ENCODE measurements at regions not wholly inside any gene's neighbourhood (a gene's known extent, or its start where the extent isn't known, plus 50 kb on each side); places are given as distances from the start of the nearest gene placed in this dataset.

- Mint-ChIP-seq H3K9me3 (ENCODE audit: low read depth, unreplicated experiment) (no peaks in the 10 kb centered on the region), H3K27ac (ENCODE audit: unreplicated experiment) (no peak overlapping the region), H3K36me3 (ENCODE audit: insufficient read depth, unreplicated experiment) (no peaks in the 10 kb centered on the region), H3K4me1 (ENCODE audit: low read depth, unreplicated experiment) (peaks cover 3% of the 10 kb centered on the region), H3K27me3 (ENCODE audit: unreplicated experiment) (peaks cover 79% of the 10 kb centered on the region), H3K4me3 (ENCODE audit: low read depth, unreplicated experiment) (no peak overlapping the region)
- no TSS peak for BruUV-seq (replicated peaks)
- intact Hi-C loops (cut with micrococcal nuclease; ENCODE audit: unreplicated experiment), result no loop called here
- no peak for TF ChIP-seq CTCF (IDR thresholded peaks at IDR 0.05; ENCODE audit: unreplicated experiment)
- CTCF ChIA-PET, result interaction anchor here (0.6 to 1.4 kb wide), 4 partner anchors 16 to 446 kb away, joined by 3 to 5 read pairs (median 3); no protein-coding TSS in a partner anchor
- DNase-seq, result no peak
Measured at GRCh38 chr5:174295702-174296436, 250.4 kb downstream of the NSG2 start.

DNA sequence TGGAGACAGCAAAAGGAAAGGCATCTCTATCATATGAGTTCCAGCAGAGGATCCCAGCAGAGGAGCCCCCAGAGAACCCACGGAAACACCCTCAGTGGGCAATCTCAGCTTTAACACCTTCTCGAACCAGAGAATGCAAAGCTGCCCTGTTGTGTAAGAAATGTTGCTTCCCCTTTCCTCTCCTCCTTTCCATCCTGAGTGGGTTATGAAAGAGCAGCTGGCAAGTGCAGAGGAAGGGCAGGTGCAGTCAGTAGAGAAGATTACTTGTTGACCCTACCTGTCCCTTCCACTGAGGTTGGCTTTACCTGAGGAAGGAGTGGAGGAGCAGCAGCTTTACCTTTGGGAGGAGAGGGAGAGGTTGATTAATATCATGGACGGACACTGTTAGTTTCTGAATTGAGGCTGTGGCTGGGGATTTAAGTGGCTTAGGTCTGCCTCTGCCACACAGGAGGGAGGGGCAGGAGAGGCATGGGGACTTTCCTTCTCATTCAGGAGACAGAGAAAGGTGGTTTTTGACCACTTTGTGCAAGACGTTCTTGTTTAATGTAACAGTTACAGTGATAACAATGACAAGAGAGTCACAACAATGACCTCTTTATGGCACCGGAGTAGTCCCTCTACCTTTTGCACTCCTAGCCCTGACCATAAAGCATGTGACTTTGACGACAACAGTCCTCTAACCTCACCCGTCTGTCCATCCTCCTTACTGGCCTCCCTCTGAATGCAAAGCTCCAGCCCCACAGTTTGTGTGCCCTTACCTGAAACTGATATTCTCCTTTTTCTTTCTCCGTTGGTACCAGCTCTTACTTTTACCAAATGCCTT lies 254.8 kb downstream of the NSG2 start:
- no peak overlapping the region for H3K27ac Mint-ChIP-seq (ENCODE audit: unreplicated experiment)
- no peak overlapping the region for H3K4me3 Mint-ChIP-seq (ENCODE audit: low read depth, unreplicated experiment)
- intact Hi-C loops (cut with micrococcal nuclease; ENCODE audit: unreplicated experiment), result no loop called here
- CTCF ChIA-PET, result no interaction called here
- TF ChIP-seq CTCF (IDR thresholded peaks at IDR 0.05; ENCODE audit: unreplicated experiment), result no peak
- peaks cover 6% of the 10 kb centered on the region for H3K4me1 Mint-ChIP-seq (ENCODE audit: low read depth, unreplicated experiment)
- DNase-seq, result no peak
- H3K9me3 Mint-ChIP-seq (ENCODE audit: low read depth, unreplicated experiment), result no peaks in the 10 kb centered on the region
- BruUV-seq (replicated peaks), result no TSS peak
- no peaks in the 10 kb centered on the region for H3K36me3 Mint-ChIP-seq (ENCODE audit: insufficient read depth, unreplicated experiment)
- peaks cover 81% of the 10 kb centered on the region for H3K27me3 Mint-ChIP-seq (ENCODE audit: unreplicated experiment)

DNA sequence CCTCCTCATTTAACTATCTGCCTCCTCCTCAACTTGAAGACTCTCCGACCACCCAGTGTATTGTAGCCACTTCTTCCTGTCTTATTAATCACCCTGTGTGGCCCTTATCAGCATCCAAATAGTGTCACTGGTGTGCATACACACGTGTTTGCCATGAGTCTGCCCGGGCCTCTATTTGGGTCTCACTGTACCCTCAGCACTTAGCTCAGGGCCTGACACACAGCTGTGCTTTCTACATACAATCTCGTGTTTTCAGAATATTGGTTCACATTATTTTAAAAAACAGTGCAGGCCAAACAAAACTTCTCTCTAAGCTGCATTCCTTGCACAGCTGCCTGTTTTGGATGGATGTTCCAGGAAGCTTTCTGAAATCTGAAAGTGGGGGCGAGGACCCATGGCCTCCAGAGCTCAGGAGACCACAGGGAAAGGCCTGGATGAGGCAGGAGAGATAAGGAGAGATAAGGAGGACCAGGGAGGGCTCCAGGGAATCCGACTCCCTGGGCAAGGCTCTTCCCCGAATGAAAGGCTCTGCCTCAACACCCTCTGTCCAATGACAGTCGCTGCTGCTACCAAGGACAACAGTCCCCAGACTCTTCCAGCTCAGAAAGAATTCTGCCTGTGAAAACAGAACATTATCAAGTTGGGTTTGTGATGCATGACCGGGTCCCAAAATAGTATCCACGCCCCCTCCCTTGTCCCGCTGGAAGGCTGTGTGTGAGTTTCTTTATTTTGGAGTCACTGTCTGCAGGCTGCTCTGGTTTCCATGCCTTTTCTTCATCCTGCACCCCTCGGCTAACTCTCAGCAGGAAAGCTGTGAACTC lies 255.6 kb downstream of the NSG2 start:
- no peak for DNase-seq
- CTCF ChIA-PET, result no interaction called here
- peaks cover 6% of the 10 kb centered on the region for H3K4me1 Mint-ChIP-seq (ENCODE audit: low read depth, unreplicated experiment)
- BruUV-seq (replicated peaks), result no TSS peak
- peaks cover 81% of the 10 kb centered on the region for H3K27me3 Mint-ChIP-seq (ENCODE audit: unreplicated experiment)
- H3K4me3 Mint-ChIP-seq (ENCODE audit: low read depth, unreplicated experiment), result no peak overlapping the region
- no peak for TF ChIP-seq CTCF (IDR thresholded peaks at IDR 0.05; ENCODE audit: unreplicated experiment)
- no peaks in the 10 kb centered on the region for H3K36me3 Mint-ChIP-seq (ENCODE audit: insufficient read depth, unreplicated experiment)
- no peaks in the 10 kb centered on the region for H3K9me3 Mint-ChIP-seq (ENCODE audit: low read depth, unreplicated experiment)
- H3K27ac Mint-ChIP-seq (ENCODE audit: unreplicated experiment), result no peak overlapping the region
- intact Hi-C loops (cut with micrococcal nuclease; ENCODE audit: unreplicated experiment), result no loop called here

GRCh38 chr5:174301848-174302625 lies 256.5 kb downstream of the NSG2 start:
- peaks cover 6% of the 10 kb centered on the region for H3K4me1 Mint-ChIP-seq (ENCODE audit: low read depth, unreplicated experiment)

More at GRCh38 chr5:174301848-174302625, 256.5 kb downstream of the NSG2 start:
- Mint-ChIP-seq H3K9me3 (ENCODE audit: low read depth, unreplicated experiment) (no peaks in the 10 kb centered on the region), H3K36me3 (ENCODE audit: insufficient read depth, unreplicated experiment) (no peaks in the 10 kb centered on the region), H3K27me3 (ENCODE audit: unreplicated experiment) (peaks cover 87% of the 10 kb centered on the region), H3K4me3 (ENCODE audit: low read depth, unreplicated experiment) (no peak overlapping the region), H3K27ac (ENCODE audit: unreplicated experiment) (no peak overlapping the region)
- CTCF ChIA-PET, result interaction anchor here (0.6 kb wide), 1 partner anchor 1575 kb away, joined by 4 read pairs; no protein-coding TSS in a partner anchor
- no TSS peak for BruUV-seq (replicated peaks)
- intact Hi-C loops (cut with micrococcal nuclease; ENCODE audit: unreplicated experiment), result no loop called here
- no peak for TF ChIP-seq CTCF (IDR thresholded peaks at IDR 0.05; ENCODE audit: unreplicated experiment)
- DNase-seq, result no peak

All from Calu3 (cell line).